ENCODE measurements at regions not wholly inside any gene's neighbourhood (a gene's known extent, or its start where the extent isn't known, plus 50 kb on each side); places are given as distances from the start of the nearest gene placed in this dataset.

DNA sequence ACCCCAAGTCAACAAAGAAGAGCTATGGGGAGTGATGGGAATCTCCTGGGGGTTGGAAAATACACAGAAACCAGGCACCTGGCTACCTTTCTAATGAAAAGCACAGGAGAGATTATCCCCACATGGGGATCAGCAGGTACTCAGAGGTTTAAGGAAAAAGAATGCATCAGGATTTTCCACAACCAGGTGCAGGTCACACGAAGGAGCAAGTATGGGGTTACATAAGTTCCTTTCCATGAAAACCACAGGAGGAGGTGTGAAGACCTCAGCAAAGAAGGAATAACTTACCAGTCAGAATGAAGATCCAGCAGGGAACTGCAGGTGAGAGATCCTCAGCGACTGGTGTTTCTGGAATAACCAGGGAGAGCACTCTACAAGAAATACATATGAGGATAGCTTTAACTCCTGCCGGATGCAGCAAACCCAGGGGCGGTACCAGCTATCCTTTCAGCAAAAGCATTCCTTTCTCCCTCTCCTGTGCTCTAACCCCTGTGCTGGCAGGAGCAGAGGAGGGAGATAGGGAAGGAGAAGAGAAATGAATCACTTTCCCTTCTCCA lies 116.7 kb upstream of the TMEM106B start:
- Mint-ChIP-seq H3K4me1 (no peaks in the 10 kb centered on the region), H3K27ac (no peak overlapping the region), H3K4me3 (no peak overlapping the region), H3K27me3 (no peaks in the 10 kb centered on the region), H3K36me3 (no peaks in the 10 kb centered on the region), H3K9me3 (ENCODE audit: low read depth) (no peaks in the 10 kb centered on the region)
- DNase-seq (no peak), ATAC-seq (no peak)
- CTCF ChIA-PET, result no interaction called here

DNA sequence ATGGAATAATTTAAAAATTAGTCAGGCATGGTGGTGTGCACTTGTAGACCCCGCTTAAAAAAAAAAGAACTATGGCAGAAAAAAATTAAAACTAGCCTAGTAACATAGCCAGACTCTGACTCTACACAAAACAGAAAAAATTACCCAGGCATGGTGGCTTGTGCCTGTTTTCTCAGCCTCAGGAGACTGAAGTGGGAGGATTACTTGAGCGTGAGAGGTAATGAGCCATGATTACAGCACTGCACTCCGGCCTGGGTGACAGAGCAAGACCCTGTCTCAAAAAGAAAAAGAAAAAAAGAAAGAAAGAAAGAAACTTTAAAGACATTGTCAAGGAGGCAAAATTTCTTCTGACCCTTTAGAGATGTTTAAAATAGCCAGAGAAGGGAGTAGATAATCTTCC lies 109.0 kb upstream of the TMEM106B start:
- no peak overlapping the region for H3K27ac Mint-ChIP-seq
- CTCF ChIA-PET, result no interaction called here
- no peaks in the 10 kb centered on the region for H3K36me3 Mint-ChIP-seq
- DNase-seq (no peak), ATAC-seq (no peak)
- H3K4me3 Mint-ChIP-seq, result no peak overlapping the region
- peaks cover 2% of the 10 kb centered on the region for H3K9me3 Mint-ChIP-seq (ENCODE audit: low read depth)
- no peaks in the 10 kb centered on the region for H3K4me1 Mint-ChIP-seq
- H3K27me3 Mint-ChIP-seq, result peaks cover 7% of the 10 kb centered on the region

DNA sequence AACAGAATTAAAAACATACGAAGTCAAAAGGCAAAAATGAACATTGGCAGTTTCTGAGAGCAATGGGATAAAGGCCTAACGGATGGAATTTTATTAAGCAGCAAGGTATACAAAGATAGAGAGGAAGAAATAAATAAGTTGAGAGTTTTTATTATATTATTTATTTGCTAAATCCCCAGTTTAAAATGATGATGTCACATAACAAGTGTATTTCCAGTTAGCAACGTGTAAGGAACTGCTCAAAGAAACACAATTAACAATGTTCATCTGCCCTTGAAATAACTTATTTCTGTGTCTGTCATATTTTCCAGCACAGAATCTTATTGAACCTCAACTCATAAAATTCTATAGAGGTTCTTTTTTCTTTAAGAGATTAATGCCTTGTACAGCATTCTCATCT lies 108.6 kb upstream of the TMEM106B start:
- peaks cover 9% of the 10 kb centered on the region for H3K27me3 Mint-ChIP-seq

DNA sequence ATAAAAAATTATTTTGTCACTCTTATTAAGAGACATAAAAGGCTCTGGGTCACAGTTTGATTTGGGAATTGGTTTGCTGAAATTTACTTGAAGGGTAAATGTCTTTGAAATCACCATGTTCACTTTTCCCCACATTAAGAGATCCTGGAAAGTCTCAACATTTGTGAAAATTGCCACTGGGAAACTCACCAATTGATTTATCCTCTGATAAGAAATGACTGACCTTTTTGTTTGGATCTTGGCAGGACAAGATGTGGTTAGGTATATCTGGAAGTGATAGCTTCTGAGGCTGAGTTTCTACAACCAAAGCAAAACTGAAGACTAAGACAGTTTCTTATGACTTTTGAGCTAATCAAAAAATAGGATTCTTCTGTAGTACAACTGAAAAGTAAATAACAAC lies 107.1 kb upstream of the TMEM106B start:
- Mint-ChIP-seq H3K27ac (no peak overlapping the region), H3K9me3 (ENCODE audit: low read depth) (peaks cover 2% of the 10 kb centered on the region), H3K36me3 (no peaks in the 10 kb centered on the region), H3K27me3 (peaks cover 16% of the 10 kb centered on the region), H3K4me3 (no peak overlapping the region), H3K4me1 (no peaks in the 10 kb centered on the region)
- DNase-seq, result no peak
- CTCF ChIA-PET, result interaction anchor here (1.6 kb wide), 1 partner anchor 14 kb away, joined by 3 read pairs; no protein-coding TSS in a partner anchor
- no peak for ATAC-seq

More for the DNA sequence above, 108.6 kb upstream of the TMEM106B start:
- no peak for DNase-seq
- CTCF ChIA-PET, result no interaction called here
- H3K27ac Mint-ChIP-seq, result no peak overlapping the region
- no peak for ATAC-seq
- peaks cover 2% of the 10 kb centered on the region for H3K9me3 Mint-ChIP-seq (ENCODE audit: low read depth)
- no peaks in the 10 kb centered on the region for H3K36me3 Mint-ChIP-seq
- H3K4me3 Mint-ChIP-seq, result no peak overlapping the region
- no peaks in the 10 kb centered on the region for H3K4me1 Mint-ChIP-seq

DNA sequence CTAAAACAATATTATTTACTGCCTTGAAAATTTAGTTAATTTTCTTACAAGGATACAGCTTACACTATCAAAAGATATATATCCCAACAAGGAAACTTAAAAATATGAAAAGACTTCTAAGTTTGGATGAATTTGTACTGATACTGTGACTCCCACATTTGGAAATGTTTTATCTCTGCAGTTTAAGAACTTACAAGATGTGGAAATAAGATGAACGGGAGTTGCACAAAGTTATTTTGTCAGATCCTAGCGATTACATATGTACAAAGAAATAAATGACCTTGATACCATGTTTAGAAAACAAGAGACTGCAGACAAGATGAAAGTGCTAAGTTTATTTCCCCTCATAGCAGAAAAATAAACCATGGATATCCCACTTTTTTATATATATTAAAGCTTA lies 103.7 kb upstream of the TMEM106B start:
- peaks cover 45% of the 10 kb centered on the region for H3K27me3 Mint-ChIP-seq
- no peak for ATAC-seq
- H3K4me3 Mint-ChIP-seq, result no peak overlapping the region
- no peak for DNase-seq
- peaks cover 11% of the 10 kb centered on the region for H3K4me1 Mint-ChIP-seq
- H3K27ac Mint-ChIP-seq, result no peak overlapping the region
- H3K9me3 Mint-ChIP-seq (ENCODE audit: low read depth), result no peaks in the 10 kb centered on the region
- no peaks in the 10 kb centered on the region for H3K36me3 Mint-ChIP-seq
- CTCF ChIA-PET, result no interaction called here

DNA sequence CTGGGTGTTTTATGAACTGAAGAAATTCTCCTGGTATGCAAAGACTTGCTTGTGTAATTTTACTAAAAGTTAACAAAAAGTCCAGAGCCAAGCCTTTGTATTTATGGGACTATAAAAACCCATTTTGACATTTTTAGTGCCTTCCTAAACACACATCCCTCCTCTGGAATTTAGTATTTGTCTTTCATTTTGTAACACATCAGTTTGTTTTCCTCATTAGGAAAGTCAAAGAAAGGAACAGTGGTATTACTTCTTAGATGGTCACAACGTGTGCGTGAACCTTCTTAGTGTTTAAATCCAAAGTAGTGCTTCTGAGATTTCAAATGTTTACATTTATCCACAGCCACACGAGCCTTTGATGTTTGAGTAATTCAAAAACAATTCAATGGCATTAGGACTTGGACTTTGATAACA lies 103.2 kb upstream of the TMEM106B start:
- ATAC-seq (no peak), DNase-seq (no peak)
- no peaks in the 10 kb centered on the region for H3K36me3 Mint-ChIP-seq
- H3K27me3 Mint-ChIP-seq, result peaks cover 50% of the 10 kb centered on the region
- CTCF ChIA-PET, result no interaction called here
- peaks cover 11% of the 10 kb centered on the region for H3K4me1 Mint-ChIP-seq
- no peak overlapping the region for H3K27ac Mint-ChIP-seq
- no peaks in the 10 kb centered on the region for H3K9me3 Mint-ChIP-seq (ENCODE audit: low read depth)
- no peak overlapping the region for H3K4me3 Mint-ChIP-seq

- Mint-ChIP-seq H3K4me3 (no peak overlapping the region), H3K4me1 (peaks cover 11% of the 10 kb centered on the region), H3K36me3 (no peaks in the 10 kb centered on the region), H3K27me3 (peaks cover 58% of the 10 kb centered on the region), H3K9me3 (ENCODE audit: low read depth) (no peaks in the 10 kb centered on the region), H3K27ac (no peak overlapping the region)
- ATAC-seq (no peak), DNase-seq (no peak)
- CTCF ChIA-PET, result no interaction called here
Observed at GRCh38 chr7:12110425-12110824, 100.7 kb upstream of the TMEM106B start.

DNA sequence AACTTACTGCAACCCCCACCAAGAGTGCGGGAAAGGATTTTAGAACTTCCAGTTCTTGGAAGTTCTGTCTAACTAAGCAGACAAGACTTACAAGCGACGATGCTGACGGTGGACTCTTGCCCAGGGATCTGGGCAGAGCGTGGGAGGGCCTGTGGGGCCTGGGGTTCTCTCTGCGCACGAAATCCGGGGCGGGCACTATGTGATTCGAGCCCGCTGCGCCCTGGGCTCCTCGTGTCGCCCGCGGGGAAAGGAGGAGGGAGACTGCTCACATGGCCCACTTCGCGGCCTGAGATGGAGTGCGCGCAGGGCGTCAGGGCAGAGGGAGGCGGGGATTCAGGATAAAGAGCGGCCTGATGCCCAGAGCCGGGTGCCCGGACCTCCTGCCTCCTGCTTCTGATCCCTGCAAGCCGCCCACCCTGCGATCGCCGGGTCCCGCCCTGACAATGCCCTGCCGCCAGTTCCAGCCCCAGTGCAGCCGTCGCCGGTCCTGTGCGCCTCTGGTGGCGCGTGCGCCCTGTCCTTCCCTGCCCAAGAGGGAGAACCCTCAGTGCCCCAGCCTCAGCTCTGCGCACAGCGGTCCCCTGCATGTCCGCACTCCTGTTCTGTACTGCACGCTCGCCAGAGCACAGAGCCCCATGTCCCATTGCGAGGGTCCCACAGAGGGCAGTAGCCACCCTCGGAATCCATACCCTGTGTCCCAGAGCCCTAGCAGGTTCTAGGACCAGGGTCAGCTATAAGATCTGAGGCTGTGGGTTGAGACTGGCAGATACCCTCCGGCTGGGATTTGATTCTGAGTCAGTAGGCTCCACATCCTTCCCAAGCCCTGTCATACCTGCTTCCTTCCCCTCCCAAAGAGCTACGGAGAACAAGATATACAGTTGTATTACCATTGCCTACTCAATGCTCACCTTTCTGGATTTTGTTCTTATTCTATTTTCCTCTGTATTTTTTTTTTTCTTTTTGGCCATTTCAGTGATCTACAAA lies 99.4 kb upstream of the TMEM106B start:
- Mint-ChIP-seq H3K27ac (no peak overlapping the region), H3K27me3 (peaks cover 58% of the 10 kb centered on the region), H3K4me1 (peaks cover 11% of the 10 kb centered on the region), H3K4me3 (peak overlapping the region; percentile 39), H3K9me3 (ENCODE audit: low read depth) (no peaks in the 10 kb centered on the region), H3K36me3 (no peaks in the 10 kb centered on the region)
- DNase-seq, result no peak
- peak; percentile 55 for ATAC-seq
- CTCF ChIA-PET, result interaction anchor here (1.1 kb wide), 1 partner anchor 211 kb away, joined by 3 read pairs; no protein-coding TSS in a partner anchor

DNA sequence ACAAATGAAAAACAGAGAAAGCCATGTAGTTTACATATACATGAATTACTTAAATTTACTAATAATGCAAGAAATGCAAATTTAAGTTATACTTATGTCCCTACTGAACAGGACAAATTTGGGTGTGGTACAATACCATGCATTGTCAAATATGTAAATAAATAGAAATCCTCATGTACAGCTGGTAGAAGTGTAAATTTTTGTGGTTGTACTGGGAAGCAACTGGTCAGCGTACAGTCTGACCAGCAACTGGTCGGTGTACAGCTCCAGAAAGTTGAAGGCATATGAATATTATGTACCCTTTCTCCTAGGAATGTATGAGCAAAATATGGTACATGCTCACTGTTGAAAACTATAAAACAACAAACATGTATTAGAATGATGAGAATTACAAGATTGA lies 93.9 kb upstream of the TMEM106B start:
- peaks cover 1% of the 10 kb centered on the region for H3K4me1 Mint-ChIP-seq
- no peak for ATAC-seq
- no peaks in the 10 kb centered on the region for H3K9me3 Mint-ChIP-seq (ENCODE audit: low read depth)
- no peak for DNase-seq
- no peaks in the 10 kb centered on the region for H3K36me3 Mint-ChIP-seq
- peaks cover 21% of the 10 kb centered on the region for H3K27me3 Mint-ChIP-seq
- no peak overlapping the region for H3K27ac Mint-ChIP-seq
- H3K4me3 Mint-ChIP-seq, result no peak overlapping the region
- CTCF ChIA-PET, result no interaction called here

DNA sequence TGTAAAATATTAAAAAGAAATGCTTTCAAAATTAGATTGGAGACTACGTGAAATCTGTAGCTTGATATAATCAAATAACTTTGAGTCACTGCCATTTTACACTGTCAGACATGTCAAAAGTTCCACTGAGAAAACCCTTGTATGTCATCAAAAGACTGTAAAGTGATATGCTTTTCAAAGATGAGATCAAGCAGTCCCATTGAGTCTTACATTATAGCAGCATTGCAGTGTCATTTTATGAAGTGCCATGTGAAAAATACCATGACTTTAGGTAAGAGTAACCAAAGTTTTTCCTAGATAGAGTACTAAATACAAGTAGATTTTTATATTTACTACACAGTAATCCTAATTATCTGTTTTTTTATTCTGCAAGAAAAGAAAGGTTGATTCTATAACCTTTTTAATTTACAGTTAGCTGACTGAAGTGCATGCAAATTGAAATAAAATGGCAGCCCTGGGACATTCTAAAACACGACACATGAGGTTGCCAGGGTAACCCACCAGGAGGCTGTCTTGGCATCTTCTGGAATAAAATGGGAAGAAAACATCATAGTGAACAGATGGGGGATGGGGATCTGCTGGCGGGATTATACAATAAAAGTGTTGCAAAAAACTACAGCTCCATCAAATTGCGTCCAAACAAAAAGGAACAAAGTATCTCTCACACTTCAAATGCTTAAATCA lies 91.3 kb upstream of the TMEM106B start:
- Mint-ChIP-seq H3K9me3 (ENCODE audit: low read depth) (no peaks in the 10 kb centered on the region), H3K27ac (no peak overlapping the region), H3K36me3 (no peaks in the 10 kb centered on the region), H3K27me3 (peaks cover 3% of the 10 kb centered on the region), H3K4me3 (no peak overlapping the region), H3K4me1 (no peaks in the 10 kb centered on the region)
- no peak for DNase-seq
- CTCF ChIA-PET, result no interaction called here
- ATAC-seq, result no peak

- no peaks in the 10 kb centered on the region for H3K4me1 Mint-ChIP-seq
- peaks cover 5% of the 10 kb centered on the region for H3K27me3 Mint-ChIP-seq
- H3K27ac Mint-ChIP-seq, result no peak overlapping the region
- no peak overlapping the region for H3K4me3 Mint-ChIP-seq
- CTCF ChIA-PET, result no interaction called here
- no peaks in the 10 kb centered on the region for H3K9me3 Mint-ChIP-seq (ENCODE audit: low read depth)
- no peak for ATAC-seq
- no peak for DNase-seq
- H3K36me3 Mint-ChIP-seq, result no peaks in the 10 kb centered on the region
Observed at GRCh38 chr7:12120632-12121031, 90.5 kb upstream of the TMEM106B start.

DNA sequence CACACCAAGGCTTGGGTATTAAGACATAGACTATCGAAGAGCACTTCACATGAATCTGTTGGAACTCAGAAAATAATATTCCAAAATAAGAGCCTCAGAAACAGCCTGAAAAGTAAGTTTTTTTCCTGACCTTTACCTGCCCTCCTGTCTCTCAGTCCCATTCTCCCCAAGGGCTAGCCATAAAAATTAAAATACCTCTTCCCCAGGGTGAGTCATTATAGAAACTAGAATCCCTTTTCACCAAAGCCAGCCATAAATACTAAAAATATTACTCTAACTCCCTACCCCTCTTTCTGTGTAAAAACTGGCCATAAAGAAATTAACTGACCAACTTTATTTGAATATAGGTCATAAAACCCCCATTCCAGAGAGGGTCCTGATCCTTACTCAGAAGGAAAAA lies 87.9 kb upstream of the TMEM106B start:
- CTCF ChIA-PET, result no interaction called here
- no peaks in the 10 kb centered on the region for H3K4me1 Mint-ChIP-seq
- no peak overlapping the region for H3K4me3 Mint-ChIP-seq
- H3K36me3 Mint-ChIP-seq, result no peaks in the 10 kb centered on the region
- peaks cover 5% of the 10 kb centered on the region for H3K27me3 Mint-ChIP-seq
- H3K27ac Mint-ChIP-seq, result no peak overlapping the region
- no peaks in the 10 kb centered on the region for H3K9me3 Mint-ChIP-seq (ENCODE audit: low read depth)
- no peak for ATAC-seq
- no peak for DNase-seq

GRCh38 chr7:12124028-12124427 lies 87.1 kb upstream of the TMEM106B start:
- H3K4me3 Mint-ChIP-seq, result no peak overlapping the region
- CTCF ChIA-PET, result no interaction called here

DNA sequence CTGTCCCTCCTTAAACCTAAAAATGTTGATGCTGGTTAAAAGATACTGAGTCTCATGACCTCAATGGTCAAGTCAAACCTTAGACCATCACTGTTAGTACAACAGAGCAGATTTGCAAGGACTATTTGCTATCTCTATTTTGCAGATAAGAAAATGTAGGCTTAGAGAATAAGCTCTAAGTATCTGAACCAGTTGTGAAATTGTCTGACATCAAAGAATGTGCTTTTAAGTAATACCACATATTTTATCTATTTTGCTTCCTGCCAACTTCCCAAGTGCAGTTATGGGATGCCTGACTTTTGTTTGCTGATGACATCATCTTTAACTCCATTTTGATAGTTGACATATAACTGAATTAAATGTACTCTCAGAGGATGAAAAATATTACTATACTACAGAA lies 83.6 kb upstream of the TMEM106B start:
- H3K4me1 Mint-ChIP-seq, result peaks cover 9% of the 10 kb centered on the region
- H3K27ac Mint-ChIP-seq, result no peak overlapping the region
- DNase-seq (no peak), ATAC-seq (no peak)
- CTCF ChIA-PET, result no interaction called here
- H3K27me3 Mint-ChIP-seq, result peaks cover 5% of the 10 kb centered on the region
- peaks cover 3% of the 10 kb centered on the region for H3K36me3 Mint-ChIP-seq
- no peak overlapping the region for H3K4me3 Mint-ChIP-seq
- H3K9me3 Mint-ChIP-seq (ENCODE audit: low read depth), result no peaks in the 10 kb centered on the region

More at GRCh38 chr7:12124028-12124427, 87.1 kb upstream of the TMEM106B start:
- ATAC-seq (no peak), DNase-seq (no peak)
- H3K27me3 Mint-ChIP-seq, result peaks cover 5% of the 10 kb centered on the region
- no peaks in the 10 kb centered on the region for H3K36me3 Mint-ChIP-seq
- no peaks in the 10 kb centered on the region for H3K4me1 Mint-ChIP-seq
- no peaks in the 10 kb centered on the region for H3K9me3 Mint-ChIP-seq (ENCODE audit: low read depth)
- no peak overlapping the region for H3K27ac Mint-ChIP-seq

Measured in activated CD8-positive, alpha-beta memory T cell treated with anti-CD3 and anti-CD28 coated beads, Interleukin-2, amount 10 ng/mL, durations not matched to agents 7 days and 5 days (primary cell).